ENCODE measurements at regions not wholly inside any gene's neighbourhood (a gene's known extent, or its start where the extent isn't known, plus 50 kb on each side); places are given as distances from the start of the nearest gene placed in this dataset.

- 87% methylated on average over 16 of the region's 16 CpGs for WGBS
- no peak for DNase-seq
- no peaks in the 10 kb centered on the region for H3K9me3 ChIP-seq (ENCODE audit: control insufficient read depth, low read length)
- intact Hi-C loops (cut with DNase I) = no loop called here
- no peak for ATAC-seq
- H3K27me3 ChIP-seq (ENCODE audit: control insufficient read depth, insufficient read depth) = no peaks in the 10 kb centered on the region
- H3K4me3 ChIP-seq (ENCODE audit: low read length) = no peak overlapping the region
- no peak overlapping the region for H3K27ac ChIP-seq (ENCODE audit: low read length)
- no peaks in the 10 kb centered on the region for H3K4me1 ChIP-seq (ENCODE audit: control insufficient read depth, insufficient read depth, low read length)
These were observed 88.0 kb upstream of the F3 start for GRCh38 chr1:94629259-94630181.

DNA sequence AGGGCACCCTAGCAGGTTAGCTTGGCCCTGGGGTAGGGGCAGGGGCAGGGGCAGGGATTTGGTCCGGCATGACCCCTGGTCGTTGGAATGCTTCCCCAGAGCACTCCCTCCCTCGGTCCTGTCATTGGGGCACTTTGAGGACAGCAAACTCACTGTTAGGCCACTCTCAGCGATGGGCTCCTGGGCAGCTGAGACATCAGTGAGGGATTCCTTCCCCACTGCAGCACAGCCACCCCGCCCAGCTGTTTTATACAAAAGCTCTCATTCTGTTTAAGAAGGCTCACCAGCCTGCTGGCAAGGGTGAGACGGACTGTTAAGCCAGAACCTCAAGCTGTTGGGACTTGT lies 86.9 kb upstream of the F3 start:
- DNase-seq (no peak), ATAC-seq (peak in 1 of 2 donors; percentile 55)
- intact Hi-C loops (cut with DNase I) = no loop called here
- H3K27ac ChIP-seq (ENCODE audit: low read length) = no peak overlapping the region
- WGBS = 76% methylated on average over 6 of the region's 6 CpGs
- no peaks in the 10 kb centered on the region for H3K27me3 ChIP-seq (ENCODE audit: control insufficient read depth, insufficient read depth)
- no peak overlapping the region for H3K4me3 ChIP-seq (ENCODE audit: low read length)
- no peaks in the 10 kb centered on the region for H3K4me1 ChIP-seq (ENCODE audit: control insufficient read depth, insufficient read depth, low read length)
- no peaks in the 10 kb centered on the region for H3K9me3 ChIP-seq (ENCODE audit: control insufficient read depth, low read length)

GRCh38 chr1:94627771-94628498 lies 86.4 kb upstream of the F3 start:
- peak; percentile 72 to 80 for ATAC-seq
- intact Hi-C loops (cut with DNase I) = no loop called here
- Histone ChIP-seq H3K4me1 (ENCODE audit: control insufficient read depth, insufficient read depth, low read length) (no peaks in the 10 kb centered on the region), H3K4me3 (ENCODE audit: low read length) (no peak overlapping the region), H3K27me3 (ENCODE audit: control insufficient read depth, insufficient read depth) (no peaks in the 10 kb centered on the region), H3K27ac (ENCODE audit: low read length) (no peak overlapping the region), H3K9me3 (ENCODE audit: control insufficient read depth, low read length) (no peaks in the 10 kb centered on the region)
- no peak for DNase-seq
- WGBS = 64% methylated on average over 10 of the region's 10 CpGs

DNA sequence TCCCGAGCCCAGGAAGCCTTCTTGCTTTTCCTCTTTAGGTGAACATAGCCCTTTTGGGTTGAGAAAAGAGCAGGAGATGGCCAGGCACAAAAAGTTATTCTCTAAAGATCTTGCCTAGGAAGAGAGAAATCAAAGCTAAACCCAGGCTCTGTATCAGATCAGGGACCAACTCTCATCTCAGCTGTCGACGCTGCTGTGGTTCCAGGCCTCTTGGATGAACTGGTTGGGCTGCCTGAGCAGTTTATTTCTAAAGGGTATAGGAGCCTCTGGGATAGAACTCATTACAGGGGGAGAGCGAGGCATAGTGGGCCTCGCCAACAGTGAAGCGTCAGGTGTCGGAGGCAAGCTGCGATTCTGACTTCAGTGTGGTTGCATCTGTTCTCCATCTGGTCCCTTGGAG lies 82.6 kb upstream of the F3 start:
- H3K4me3 ChIP-seq (ENCODE audit: low read length) = no peak overlapping the region
- WGBS = 92% methylated on average over 8 of the region's 8 CpGs
- intact Hi-C loops (cut with DNase I) = no loop called here
- no peaks in the 10 kb centered on the region for H3K4me1 ChIP-seq (ENCODE audit: control insufficient read depth, insufficient read depth, low read length)
- ATAC-seq (no peak), DNase-seq (no peak)
- H3K27ac ChIP-seq (ENCODE audit: low read length) = no peak overlapping the region
- no peaks in the 10 kb centered on the region for H3K9me3 ChIP-seq (ENCODE audit: control insufficient read depth, low read length)
- no peaks in the 10 kb centered on the region for H3K27me3 ChIP-seq (ENCODE audit: control insufficient read depth, insufficient read depth)

DNA sequence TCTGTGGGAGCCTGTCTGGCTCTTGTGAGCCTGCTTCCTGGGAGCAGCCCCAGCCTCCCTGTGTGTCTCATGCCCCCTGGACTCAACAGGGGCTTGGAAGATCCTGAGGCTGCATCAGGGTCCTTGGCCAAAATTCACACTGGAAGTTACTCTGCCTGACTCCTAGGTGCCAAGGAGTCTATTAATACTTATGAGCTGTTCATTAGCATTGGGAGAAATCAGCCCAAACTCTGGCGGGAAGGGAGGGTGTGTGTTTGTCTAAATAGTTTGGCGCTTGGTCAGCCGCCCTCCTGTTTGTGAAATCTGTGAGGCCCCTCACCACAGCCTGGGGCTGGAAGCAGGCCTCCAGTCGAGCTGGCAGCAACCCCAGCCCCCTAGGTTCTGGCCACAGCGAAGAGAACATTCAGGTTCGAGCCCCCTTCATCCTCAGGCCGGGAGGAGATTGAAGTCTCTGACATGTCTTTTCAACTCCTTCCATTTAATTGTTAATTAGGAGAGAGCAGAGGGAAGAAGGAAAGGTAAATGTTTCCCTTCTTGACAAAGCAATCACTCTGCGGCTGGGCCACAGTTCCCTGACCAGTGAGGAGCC lies 82.1 kb upstream of the F3 start:
- no peaks in the 10 kb centered on the region for H3K27me3 ChIP-seq (ENCODE audit: control insufficient read depth, insufficient read depth)
- DNase-seq (no peak), ATAC-seq (no peak)
- intact Hi-C loops (cut with DNase I) = no loop called here
- H3K4me3 ChIP-seq (ENCODE audit: low read length) = no peak overlapping the region
- H3K9me3 ChIP-seq (ENCODE audit: control insufficient read depth, low read length) = no peaks in the 10 kb centered on the region
- no peaks in the 10 kb centered on the region for H3K4me1 ChIP-seq (ENCODE audit: control insufficient read depth, insufficient read depth, low read length)
- no peak overlapping the region for H3K27ac ChIP-seq (ENCODE audit: low read length)
- WGBS = 81% methylated on average over 8 of the region's 8 CpGs

- ATAC-seq (peak in 1 of 2 donors; percentile 23), DNase-seq (no peak)
- H3K27ac ChIP-seq (ENCODE audit: low read length) = no peak overlapping the region
- intact Hi-C loops (cut with DNase I) = no loop called here
- 89% methylated on average over 10 of the region's 10 CpGs for WGBS
- H3K4me1 ChIP-seq (ENCODE audit: control insufficient read depth, insufficient read depth, low read length) = no peaks in the 10 kb centered on the region
- no peaks in the 10 kb centered on the region for H3K27me3 ChIP-seq (ENCODE audit: control insufficient read depth, insufficient read depth)
- no peak overlapping the region for H3K4me3 ChIP-seq (ENCODE audit: low read length)
- H3K9me3 ChIP-seq (ENCODE audit: control insufficient read depth, low read length) = no peaks in the 10 kb centered on the region
These were observed 81.2 kb upstream of the F3 start for GRCh38 chr1:94622757-94623156.

DNA sequence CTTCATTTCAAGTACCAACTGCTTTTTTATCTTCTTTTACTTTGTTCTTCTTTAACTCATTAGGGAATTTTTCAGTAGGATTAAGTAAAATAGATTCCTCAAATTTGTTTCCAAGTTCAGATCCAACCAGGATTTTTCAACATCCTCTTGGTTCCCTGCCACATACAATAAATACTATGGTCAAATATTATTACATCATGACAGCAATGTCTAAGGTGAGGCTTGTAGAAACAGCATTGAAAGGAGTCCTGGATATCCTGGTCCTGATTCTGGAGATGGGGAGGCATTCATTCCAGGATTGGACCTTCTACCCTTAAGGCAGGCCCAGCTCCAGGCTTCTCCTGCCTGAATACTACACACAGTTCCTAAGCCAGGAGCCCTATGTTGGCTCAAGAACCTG lies 80.2 kb upstream of the F3 start:
- H3K27ac ChIP-seq (ENCODE audit: low read length) = no peak overlapping the region
- intact Hi-C loops (cut with DNase I) = no loop called here
- ATAC-seq = no peak

GRCh38 chr1:94621395-94621794 lies 79.8 kb upstream of the F3 start:
- no peaks in the 10 kb centered on the region for H3K27me3 ChIP-seq (ENCODE audit: control insufficient read depth, insufficient read depth)
- no peak overlapping the region for H3K4me3 ChIP-seq (ENCODE audit: low read length)
- 61% methylated on average over 3 of the region's 3 CpGs for WGBS
- intact Hi-C loops (cut with DNase I) = no loop called here
- ATAC-seq (peak in 1 of 2 donors; percentile 55), DNase-seq (no peak)
- no peaks in the 10 kb centered on the region for H3K4me1 ChIP-seq (ENCODE audit: control insufficient read depth, insufficient read depth, low read length)
- no peak overlapping the region for H3K27ac ChIP-seq (ENCODE audit: low read length)
- H3K9me3 ChIP-seq (ENCODE audit: control insufficient read depth, low read length) = no peaks in the 10 kb centered on the region

More for the DNA sequence above, 80.2 kb upstream of the F3 start:
- no peaks in the 10 kb centered on the region for H3K27me3 ChIP-seq (ENCODE audit: control insufficient read depth, insufficient read depth)
- no peaks in the 10 kb centered on the region for H3K9me3 ChIP-seq (ENCODE audit: control insufficient read depth, low read length)
- H3K4me1 ChIP-seq (ENCODE audit: control insufficient read depth, insufficient read depth, low read length) = no peaks in the 10 kb centered on the region
- no peak for DNase-seq
- no peak overlapping the region for H3K4me3 ChIP-seq (ENCODE audit: low read length)

DNA sequence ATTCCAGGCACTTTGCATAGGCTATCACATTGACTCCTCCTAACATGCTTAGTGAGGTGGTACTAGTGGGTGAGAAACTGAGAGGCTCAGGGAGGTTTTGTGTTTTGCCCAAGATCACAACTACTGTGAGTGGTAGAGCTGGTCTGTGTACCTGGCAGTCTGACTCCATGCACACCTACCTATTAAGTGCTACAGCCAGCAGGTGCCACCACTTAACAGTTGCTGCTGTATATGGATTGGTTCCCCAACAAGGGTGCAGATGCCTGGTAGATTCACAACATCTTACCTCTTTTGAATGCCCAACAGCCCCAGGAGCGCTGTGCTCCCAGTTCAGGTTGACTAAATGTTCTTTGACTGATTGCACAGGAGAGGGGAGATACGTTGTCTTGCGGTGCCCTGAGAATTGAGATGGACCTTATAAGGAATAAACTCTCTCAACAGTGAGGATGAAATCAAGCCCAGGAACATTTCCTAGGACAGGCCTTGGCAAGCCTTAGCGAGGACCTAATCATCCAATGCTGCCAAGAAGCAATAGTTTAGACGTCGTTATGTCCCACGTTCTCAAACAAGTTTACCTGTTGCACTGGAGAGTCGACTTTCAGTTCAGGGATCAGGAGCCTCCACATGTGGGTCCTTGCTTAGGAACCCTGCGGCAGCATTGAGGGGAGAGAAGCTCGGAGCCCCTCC lies 78.9 kb upstream of the F3 start:
- no peak overlapping the region for H3K27ac ChIP-seq (ENCODE audit: low read length)
- WGBS = 94% methylated on average over 10 of the region's 10 CpGs
- no peaks in the 10 kb centered on the region for H3K4me1 ChIP-seq (ENCODE audit: control insufficient read depth, insufficient read depth, low read length)
- H3K9me3 ChIP-seq (ENCODE audit: control insufficient read depth, low read length) = no peaks in the 10 kb centered on the region
- H3K4me3 ChIP-seq (ENCODE audit: low read length) = no peak overlapping the region
- intact Hi-C loops (cut with DNase I) = no loop called here
- ATAC-seq (no peak), DNase-seq (no peak)
- no peaks in the 10 kb centered on the region for H3K27me3 ChIP-seq (ENCODE audit: control insufficient read depth, insufficient read depth)

GRCh38 chr1:94619731-94620130 lies 78.2 kb upstream of the F3 start:
- ATAC-seq (no peak), DNase-seq (no peak)
- no peaks in the 10 kb centered on the region for H3K9me3 ChIP-seq (ENCODE audit: control insufficient read depth, low read length)
- H3K27me3 ChIP-seq (ENCODE audit: control insufficient read depth, insufficient read depth) = no peaks in the 10 kb centered on the region
- intact Hi-C loops (cut with DNase I) = no loop called here
- H3K4me3 ChIP-seq (ENCODE audit: low read length) = no peak overlapping the region
- no peak overlapping the region for H3K27ac ChIP-seq (ENCODE audit: low read length)
- 47% methylated on average over 1 of the region's 1 CpG for WGBS
- H3K4me1 ChIP-seq (ENCODE audit: control insufficient read depth, insufficient read depth, low read length) = no peaks in the 10 kb centered on the region
